ENCODE measurements at regions not wholly inside any gene's neighbourhood (a gene's known extent, or its start where the extent isn't known, plus 50 kb on each side); places are given as distances from the start of the nearest gene placed in this dataset.
"Not testable (repeated sequence)": the region's sequence is repeated elsewhere in the genome, so short reads cannot be mapped to it uniquely, and the experiment has no call there.

GRCh38 chr13:34733721-34734120, 208.3 kb upstream of the NBEA start:
- FAIRE-seq: no peak

- FAIRE-seq: no peak
Measured at GRCh38 chr13:34734932-34735331, 207.1 kb upstream of the NBEA start.

- no peak for FAIRE-seq
Measured at GRCh38 chr13:34738254-34738992, 203.6 kb upstream of the NBEA start.

GRCh38 chr13:34747056-34747455, 195.0 kb upstream of the NBEA start:
- not testable (repeated sequence) for FAIRE-seq

GRCh38 chr13:34747507-34747906, 194.6 kb upstream of the NBEA start:
- FAIRE-seq: no peak

- no peak for FAIRE-seq
Measured at GRCh38 chr13:34748073-34748472, 194.0 kb upstream of the NBEA start.

- FAIRE-seq: no peak
Measured at GRCh38 chr13:34748596-34748995, 193.5 kb upstream of the NBEA start.

- FAIRE-seq: no peak
Measured at GRCh38 chr13:34749046-34749445, 193.0 kb upstream of the NBEA start.

- FAIRE-seq: no peak
Measured at GRCh38 chr13:34750078-34750931, 191.8 kb upstream of the NBEA start.

- no peak for FAIRE-seq
Measured at GRCh38 chr13:34751044-34751443, 191.0 kb upstream of the NBEA start.

GRCh38 chr13:34751492-34751891, 190.6 kb upstream of the NBEA start:
- no peak for FAIRE-seq

GRCh38 chr13:34752283-34752960, 189.6 kb upstream of the NBEA start:
- FAIRE-seq: no peak

GRCh38 chr13:34756136-34756535, 185.9 kb upstream of the NBEA start:
- no peak for FAIRE-seq

GRCh38 chr13:34756572-34756971, 185.5 kb upstream of the NBEA start:
- no peak for FAIRE-seq

- FAIRE-seq: no peak
Measured at GRCh38 chr13:34757441-34757840, 184.6 kb upstream of the NBEA start.

- FAIRE-seq: no peak
Measured at GRCh38 chr13:34758628-34759027, 183.4 kb upstream of the NBEA start.

GRCh38 chr13:34762312-34762711, 179.8 kb upstream of the NBEA start:
- FAIRE-seq: no peak

GRCh38 chr13:34764246-34764645, 177.8 kb upstream of the NBEA start:
- FAIRE-seq: no peak

- FAIRE-seq: no peak
Measured at GRCh38 chr13:34765446-34766180, 176.5 kb upstream of the NBEA start.

GRCh38 chr13:34767778-34768177, 174.3 kb upstream of the NBEA start:
- FAIRE-seq: no peak

- no peak for FAIRE-seq
Measured at GRCh38 chr13:34772206-34772605, 169.9 kb upstream of the NBEA start.

GRCh38 chr13:34772881-34773280, 169.2 kb upstream of the NBEA start:
- FAIRE-seq: no peak

GRCh38 chr13:34776390-34776981, 165.6 kb upstream of the NBEA start:
- no peak for FAIRE-seq
